HepG2 (cell line): ENCODE measurements at regions not wholly inside any gene's neighbourhood (a gene's known extent, or its start where the extent isn't known, plus 50 kb on each side); places are given as distances from the start of the nearest gene placed in this dataset.

Experiments
- ATAC-seq: fragments of 200-7000 bp; cut with Tn5 transposase; 3 replicates; pipeline ENCODE4 v1.9.1; 2020; ENCODE audit warnings: mild to moderate bottlenecking, moderate library complexity
- BruUV-seq: library from RNA; stranded (reverse); fragments of 400-500 nt; replicated peaks from 2 replicates; lab custom pipeline; 2021; lab: Mats Ljungman, UMichigan
- CTCF ChIA-PET: fragments of 300-600 bp; formaldehyde crosslinking; extraction: SDS; loops from one replicate; lab custom pipeline; 2021; ENCODE audit warnings: low total read pairs, inconsistent platforms, low intra/inter-chr PET ratio; lab: Yijun Ruan, JAX
- POLR2A ChIA-PET: fragments of 350-600 bp; sonication (Branson Sonifier 250); formaldehyde crosslinking; loops from one replicate; lab custom pipeline; 2020; ENCODE audit warnings: antibody characterized with exemption, inconsistent platforms; lab: Yijun Ruan, JAX
- DNase-seq: peaks from one replicate; pipeline ENCODE4 v3.0.0-alpha.2; 2015; ENCODE audit warnings: low spot score
- FAIRE-seq: peaks from 3 replicates; lab custom pipeline; 2011; peaks lifted over from hg19 to GRCh38; lab: Jason Lieb, UNC
- H2AFZ ChIP-seq: one replicate; pipeline ENCODE4 v1.6.1; 2011; ENCODE audit warnings: low read length, inconsistent platforms
- H3K27ac ChIP-seq: fragments of 300-600 bp; 3 replicates; pipeline ENCODE4 v1.8.0; 2011; ENCODE audit warnings: mixed run types, mild to moderate bottlenecking, mixed read lengths, low read length, inconsistent platforms; ENCODE audit not compliant: insufficient read depth; ENCODE audit errors: extremely low read length
- H3K27me3 ChIP-seq, 2 experiments: fragments of 200-600 bp in 1 of 2; 2 replicates in 1 of 2; 3 replicates in 1 of 2; pipeline versions ENCODE4 v1.6.0 to v1.8.0; 2011; ENCODE audit warnings: low read length in 2 of 2, mild to moderate bottlenecking in 2 of 2, moderate library complexity in 2 of 2, inconsistent platforms in 1 of 2; ENCODE audit not compliant: insufficient read depth in 2 of 2, control insufficient read depth in 1 of 2
- H3K36me3 ChIP-seq, 2 experiments: fragments of 200-600 bp in 1 of 2; replicated peaks in 1 of 2; 2 replicates in 1 of 2; 3 replicates in 1 of 2; pipeline versions ENCODE4 v1.5.1 to v1.8.0; 2011; ENCODE audit warnings: low read length in 2 of 2, inconsistent platforms in 1 of 2; ENCODE audit not compliant: insufficient read depth in 2 of 2, control insufficient read depth in 1 of 2
- H3K4me1 ChIP-seq: 2 replicates; pipeline ENCODE4 v1.5.1; 2012; ENCODE audit warnings: low read length, inconsistent platforms; ENCODE audit not compliant: insufficient read depth
- H3K4me2 ChIP-seq: 2 replicates; pipeline ENCODE4 v1.6.0; 2011; ENCODE audit warnings: low read depth, low read length, inconsistent platforms
- H3K4me3 ChIP-seq, 3 experiments: fragments of 200-600 bp in 1 of 3; sonication (generic), shearing (Covaris generic) in 1 of 3; replicated peaks in 1 of 3; 2 replicates each; pipeline ENCODE4 v1.5.1; 2011 to 2016; ENCODE audit warnings: low read length in 3 of 3, inconsistent platforms in 2 of 3, low read depth in 2 of 3, mild to moderate bottlenecking in 2 of 3, control low read depth in 1 of 3, mixed read lengths in 1 of 3; ENCODE audit not compliant: insufficient read depth in 1 of 3
- H3K79me2 ChIP-seq: one replicate; pipeline ENCODE4 v1.6.1; 2011; ENCODE audit warnings: low read length, inconsistent platforms; ENCODE audit not compliant: insufficient read depth
- H3K9ac ChIP-seq: 2 replicates; pipeline ENCODE4 v1.6.0; 2011; ENCODE audit warnings: mild to moderate bottlenecking, low read depth, low read length, inconsistent platforms; ENCODE audit not compliant: insufficient read depth
- H3K9me3 ChIP-seq: 2 replicates; pipeline ENCODE4 v1.5.1; 2012; ENCODE audit warnings: mild to moderate bottlenecking, low read length
- H4K20me1 ChIP-seq: 2 replicates; pipeline ENCODE4 v1.6.0; 2011; ENCODE audit warnings: inconsistent platforms, mild to moderate bottlenecking, low read length, moderate library complexity; ENCODE audit not compliant: insufficient read depth
- FOXK2 ChIP-seq: fragments of 450-650 bp; IDR thresholded peaks from 2 replicates; pipeline ENCODE4 v1.6.1; 2016
- HMG20A ChIP-seq: IDR thresholded peaks from 2 replicates; pipeline ENCODE4 v1.6.1; 2016; ENCODE audit warnings: borderline replicate concordance
- HNF4G ChIP-seq, 2 experiments: sonication (generic) in 1 of 2; formaldehyde crosslinking in 1 of 2; IDR thresholded peaks; 2 replicates each; pipeline versions ENCODE4 v1.4.0 to v1.6.1; 2011 to 2020; ENCODE audit warnings: borderline replicate concordance in 2 of 2, low read depth in 2 of 2, mild to moderate bottlenecking in 2 of 2, low read length in 1 of 2, missing genetic modification reagents in 1 of 2, moderate library complexity in 1 of 2
- JUN ChIP-seq: sonication (generic); formaldehyde crosslinking; IDR thresholded peaks from 2 replicates; pipeline ENCODE4 v1.4.0; 2020; ENCODE audit warnings: mild to moderate bottlenecking, missing genetic modification reagents
- KLF9 ChIP-seq: IDR thresholded peaks from 2 replicates; pipeline ENCODE4 v1.6.1; 2016; ENCODE audit warnings: low read depth
- MATR3 ChIP-seq: sonication (generic); formaldehyde crosslinking; IDR thresholded peaks from 2 replicates; pipeline ENCODE4 v1.4.0; 2020; ENCODE audit warnings: missing genetic modification reagents
- MAZ ChIP-seq, 2 experiments: sonication (generic) in 1 of 2; formaldehyde crosslinking in 1 of 2; IDR thresholded peaks; 2 replicates each; pipeline versions ENCODE4 v1.5.0 to v1.6.1; 2012 to 2020; ENCODE audit warnings: low read depth in 2 of 2, mild to moderate bottlenecking in 2 of 2, borderline replicate concordance in 1 of 2, improper control_type of control experiment in 1 of 2, low read length in 1 of 2, missing genetic modification reagents in 1 of 2, moderate library complexity in 1 of 2
- MYNN ChIP-seq: sonication (generic); formaldehyde crosslinking; IDR thresholded peaks from 2 replicates; pipeline ENCODE4 v1.4.0; 2020; ENCODE audit warnings: mild to moderate bottlenecking, low read depth, missing genetic modification reagents
- NPAS2 ChIP-seq: sonication (generic); formaldehyde crosslinking; IDR thresholded peaks from 2 replicates; pipeline ENCODE4 v1.8.0; 2022; ENCODE audit warnings: mild to moderate bottlenecking, missing genetic modification reagents, borderline replicate concordance
- ZFP90 ChIP-seq: sonication (generic); formaldehyde crosslinking; IDR thresholded peaks from 2 replicates; pipeline ENCODE4 v1.8.0; 2022; ENCODE audit warnings: missing genetic modification reagents, mild to moderate bottlenecking, inconsistent platforms, borderline replicate concordance
- ZFX ChIP-seq: sonication (generic); formaldehyde crosslinking; IDR thresholded peaks from 2 replicates; pipeline ENCODE4 v1.4.0; 2020; ENCODE audit warnings: mild to moderate bottlenecking, low read depth, missing genetic modification reagents, moderate library complexity
- ZMAT5 ChIP-seq: sonication (generic); formaldehyde crosslinking; IDR thresholded peaks from 2 replicates; pipeline ENCODE4 v1.5.0; 2020; ENCODE audit warnings: mild to moderate bottlenecking, low read depth, missing genetic modification reagents, borderline replicate concordance
- ZNF101 ChIP-seq: sonication (generic); formaldehyde crosslinking; IDR thresholded peaks from 2 replicates; pipeline ENCODE4 v1.4.0; 2020; ENCODE audit warnings: mild to moderate bottlenecking, low read depth, missing genetic modification reagents, borderline replicate concordance
- ZNF549 ChIP-seq: sonication (generic); formaldehyde crosslinking; IDR thresholded peaks from 2 replicates; pipeline ENCODE4 v1.5.0; 2020; ENCODE audit warnings: missing genetic modification reagents
- ZNF619 ChIP-seq: sonication (generic); formaldehyde crosslinking; IDR thresholded peaks from 2 replicates; pipeline ENCODE4 v1.4.0; 2020; ENCODE audit warnings: mild to moderate bottlenecking, missing genetic modification reagents
- ZNF644 ChIP-seq: IDR thresholded peaks from 2 replicates; pipeline ENCODE4 v1.6.1; 2016; ENCODE audit warnings: low read depth
- ZNF646 ChIP-seq: sonication (generic); formaldehyde crosslinking; IDR thresholded peaks from 2 replicates; pipeline ENCODE4 v1.9.0; 2021; ENCODE audit warnings: mild to moderate bottlenecking, missing genetic modification reagents
- ZSCAN31 ChIP-seq: sonication (generic); formaldehyde crosslinking; IDR thresholded peaks from 2 replicates; pipeline ENCODE4 v1.5.0; 2020; ENCODE audit warnings: low read depth, mild to moderate bottlenecking, missing genetic modification reagents
- WGBS: methylation state at CpG from one replicate; pipeline ENCODE4 v1.1.6; 2017; ENCODE audit warnings: low lambda C conversion rate; 5-methylcytosine and 5-hydroxymethylcytosine counted together
- in situ Hi-C: cut with HindIII; loops from 2 replicates; pipeline ENCODE4 v1.10.0; 2017; ENCODE audit warnings: low pct_unique_long_range_greater_than_20kb; ENCODE audit not compliant: extremely low pct_ligation_motif_present
- intact Hi-C: fragments of 100-400 bp; cut with micrococcal nuclease; formaldehyde crosslinking; loops from one replicate; pipeline ENCODE4 v1.10.0; 2022; ENCODE audit not compliant: unreplicated experiment

- no peak for TF ChIP-seq ZMAT5 (CRISPR knock-in tag)
- no peak for TF ChIP-seq NPAS2 (CRISPR knock-in tag)
- no peak for TF ChIP-seq ZSCAN31 (CRISPR knock-in tag)
- no peak for TF ChIP-seq MYNN (CRISPR knock-in tag)
- no peak for TF ChIP-seq HMG20A (CRISPR knock-in tag)
- no peak for TF ChIP-seq ZNF644 (CRISPR knock-in tag)
Observed at GRCh38 chr1:208525417-208525816, 281.2 kb upstream of the PLXNA2 start (continued).

DNA sequence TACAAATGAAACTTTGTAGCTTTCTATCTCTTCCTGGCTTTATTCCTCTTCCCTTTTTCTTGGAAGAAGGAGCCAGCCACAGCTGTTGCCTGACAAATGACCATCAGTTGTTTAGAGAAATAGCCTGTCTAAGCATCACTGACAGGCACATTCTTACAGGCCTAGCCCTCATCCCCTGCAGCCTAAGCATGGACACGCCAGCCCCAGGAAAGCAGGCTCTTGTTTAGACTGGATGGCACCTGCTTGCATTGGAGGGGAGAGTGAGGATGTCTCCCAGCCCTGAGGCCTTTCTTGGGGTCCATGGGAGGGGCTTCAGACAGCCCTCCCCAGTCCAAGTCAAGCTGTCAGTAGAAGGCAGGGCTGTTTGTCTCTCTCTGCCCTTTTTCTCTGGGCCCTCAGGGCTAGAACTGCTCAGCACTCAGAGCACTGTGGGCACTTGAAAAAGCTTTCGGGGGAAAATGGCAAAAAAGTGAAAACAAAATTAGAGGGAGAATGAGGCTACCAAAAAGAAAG is 282.5 kb upstream of the PLXNA2 start:
- no TSS peak for BruUV-seq
- intact Hi-C loops (no loop called here), in situ Hi-C loops (no loop called here)
- Histone ChIP-seq H3K4me3 (no peak overlapping the region), H3K9ac (no peak overlapping the region), H3K9me3 (no peaks in the 10 kb centered on the region), H3K4me1 (no peaks in the 10 kb centered on the region), H3K4me2 (no peak overlapping the region), H3K79me2 (no peaks in the 10 kb centered on the region), H4K20me1 (no peaks in the 10 kb centered on the region), H3K27me3 (no peaks in the 10 kb centered on the region), H2AFZ (no peak overlapping the region), H3K36me3 (no peaks in the 10 kb centered on the region), H3K27ac (no peak overlapping the region)
- ChIA-PET CTCF (no interaction called here), POLR2A (no interaction called here)
- WGBS, result 3% methylated on average over 2 of the region's 2 CpGs
- DNase-seq (no peak), FAIRE-seq (no peak), ATAC-seq (no peak)
- TF ChIP-seq HNF4G (IDR thresholded peaks at IDR 0.05; ENCODE audit: borderline replicate concordance, low read depth, low read length) (no peak), HNF4G (CRISPR knock-in tag; IDR thresholded peaks at IDR 0.05; ENCODE audit: borderline replicate concordance, low read depth) (no peak), ZFX (CRISPR knock-in tag) (no peak), FOXK2 (no peak), KLF9 (CRISPR knock-in tag) (no peak), MAZ (IDR thresholded peaks at IDR 0.05; ENCODE audit: borderline replicate concordance, low read depth, low read length) (no peak), MAZ (CRISPR knock-in tag; IDR thresholded peaks at IDR 0.05; ENCODE audit: low read depth) (no peak), ZNF619 (CRISPR knock-in tag) (no peak), ZNF101 (CRISPR knock-in tag) (no peak), ZNF549 (CRISPR knock-in tag) (no peak), ZFP90 (CRISPR knock-in tag) (no peak), JUN (CRISPR knock-in tag) (no peak), MATR3 (no peak), ZNF646 (CRISPR knock-in tag) (no peak)
